ENCODE measurements at regions not wholly inside any gene's neighbourhood (a gene's known extent, or its start where the extent isn't known, plus 50 kb on each side); places are given as distances from the start of the nearest gene placed in this dataset.

DNA sequence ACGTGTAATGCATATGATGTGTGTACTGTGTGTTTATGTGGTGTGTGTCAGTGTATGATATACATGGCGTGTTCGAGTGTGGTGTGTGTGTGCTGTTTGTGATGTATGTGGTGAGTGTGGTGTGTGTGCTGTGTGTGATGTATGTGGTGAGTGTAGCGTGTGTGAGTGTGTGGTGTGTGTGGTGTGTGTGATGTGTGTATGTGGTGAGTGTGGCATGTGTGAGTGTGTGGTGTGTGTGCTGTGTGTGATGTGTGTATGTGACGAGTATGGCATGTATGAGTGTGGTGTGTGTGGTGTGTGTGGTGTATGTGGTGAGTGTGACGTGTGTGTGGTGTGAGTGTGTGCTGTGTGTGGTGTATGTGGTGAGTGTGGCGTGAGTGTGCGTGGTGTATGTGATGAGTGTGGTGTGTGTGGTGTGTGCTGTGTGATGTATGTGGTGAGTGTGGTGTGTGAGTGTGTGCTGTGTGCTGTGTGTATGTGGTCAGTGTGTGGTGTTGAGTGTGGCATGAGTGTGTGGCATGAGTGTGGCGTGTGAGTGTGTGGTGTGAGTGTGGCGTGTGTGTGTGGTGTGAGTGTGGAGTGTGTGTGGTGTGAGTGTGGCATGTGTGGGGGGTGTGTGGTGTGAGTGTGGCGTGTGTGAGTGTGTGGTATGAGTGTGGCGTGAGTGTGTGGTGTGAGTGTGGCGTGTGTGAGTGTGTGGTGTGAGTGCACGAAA lies 56.8 kb upstream of the CKS2 start:
- intact Hi-C loops (cut with micrococcal nuclease; ENCODE audit: unreplicated experiment): no loop called here
- H3K9me3 Mint-ChIP-seq (ENCODE audit: low read depth, unreplicated experiment): no peaks in the 10 kb centered on the region
- no peak overlapping the region for H3K4me3 Mint-ChIP-seq (ENCODE audit: low read depth, unreplicated experiment)
- CTCF ChIA-PET: interaction anchor here (0.7 kb wide), 1 partner anchor 114 kb away, joined by 7 read pairs; no protein-coding TSS in a partner anchor
- H3K4me1 Mint-ChIP-seq (ENCODE audit: low read depth, unreplicated experiment): no peaks in the 10 kb centered on the region
- no peaks in the 10 kb centered on the region for H3K27me3 Mint-ChIP-seq (ENCODE audit: unreplicated experiment)
- TF ChIP-seq CTCF (IDR thresholded peaks at IDR 0.05; ENCODE audit: unreplicated experiment): no peak
- H3K36me3 Mint-ChIP-seq (ENCODE audit: insufficient read depth, unreplicated experiment): no peaks in the 10 kb centered on the region
- no peak overlapping the region for H3K27ac Mint-ChIP-seq (ENCODE audit: unreplicated experiment)
- BruUV-seq (replicated peaks): no TSS peak
- DNase-seq: no peak

DNA sequence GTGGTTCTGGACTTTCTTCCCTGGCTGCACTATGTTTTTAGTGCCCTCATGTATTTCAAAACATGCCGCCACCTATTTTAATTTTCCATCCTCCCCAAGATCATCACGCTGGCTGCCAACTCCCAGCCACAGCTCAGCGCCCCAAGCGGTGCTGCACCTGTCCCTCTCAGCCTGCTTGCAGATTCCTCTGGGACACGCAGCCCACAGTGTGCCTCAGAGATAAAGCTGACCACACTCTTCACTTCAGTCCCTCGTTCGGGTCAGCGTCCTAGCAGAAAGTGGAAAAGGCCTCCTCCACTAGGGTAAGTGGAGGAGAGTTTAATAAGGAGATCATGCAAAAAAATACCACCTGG lies 56.2 kb upstream of the CKS2 start:
- DNase-seq: no peak
- CTCF ChIA-PET: interaction anchor here (0.7 kb wide), 1 partner anchor 115 kb away, joined by 7 read pairs; no protein-coding TSS in a partner anchor
- no peaks in the 10 kb centered on the region for H3K27me3 Mint-ChIP-seq (ENCODE audit: unreplicated experiment)
- no peaks in the 10 kb centered on the region for H3K4me1 Mint-ChIP-seq (ENCODE audit: low read depth, unreplicated experiment)
- no peaks in the 10 kb centered on the region for H3K36me3 Mint-ChIP-seq (ENCODE audit: insufficient read depth, unreplicated experiment)
- BruUV-seq (replicated peaks): no TSS peak
- no peak overlapping the region for H3K4me3 Mint-ChIP-seq (ENCODE audit: low read depth, unreplicated experiment)
- no peaks in the 10 kb centered on the region for H3K9me3 Mint-ChIP-seq (ENCODE audit: low read depth, unreplicated experiment)
- intact Hi-C loops (cut with micrococcal nuclease; ENCODE audit: unreplicated experiment): no loop called here
- H3K27ac Mint-ChIP-seq (ENCODE audit: unreplicated experiment): no peak overlapping the region
- TF ChIP-seq CTCF (IDR thresholded peaks at IDR 0.05; ENCODE audit: unreplicated experiment): no peak

DNA sequence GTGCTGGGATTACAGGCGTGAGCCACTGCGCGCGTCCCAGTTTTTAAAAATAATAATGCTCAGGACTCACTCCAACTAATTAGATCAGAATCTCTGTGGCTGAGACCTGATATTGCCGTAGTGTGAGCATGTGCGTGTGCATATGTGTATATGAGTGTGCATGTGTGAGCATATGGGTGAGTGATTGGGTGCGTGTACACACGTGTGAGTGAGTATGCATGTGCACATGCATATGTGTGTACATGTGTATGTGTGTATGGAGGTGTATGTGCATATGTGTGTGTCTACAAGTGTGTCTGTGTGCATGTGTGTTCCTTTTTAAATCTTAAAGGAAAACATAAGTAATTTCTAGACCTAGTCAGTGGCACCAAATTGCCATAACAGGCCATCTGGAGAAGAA lies 54.8 kb upstream of the CKS2 start:
- Mint-ChIP-seq H3K27me3 (ENCODE audit: unreplicated experiment) (no peaks in the 10 kb centered on the region), H3K4me1 (ENCODE audit: low read depth, unreplicated experiment) (no peaks in the 10 kb centered on the region)

DNA sequence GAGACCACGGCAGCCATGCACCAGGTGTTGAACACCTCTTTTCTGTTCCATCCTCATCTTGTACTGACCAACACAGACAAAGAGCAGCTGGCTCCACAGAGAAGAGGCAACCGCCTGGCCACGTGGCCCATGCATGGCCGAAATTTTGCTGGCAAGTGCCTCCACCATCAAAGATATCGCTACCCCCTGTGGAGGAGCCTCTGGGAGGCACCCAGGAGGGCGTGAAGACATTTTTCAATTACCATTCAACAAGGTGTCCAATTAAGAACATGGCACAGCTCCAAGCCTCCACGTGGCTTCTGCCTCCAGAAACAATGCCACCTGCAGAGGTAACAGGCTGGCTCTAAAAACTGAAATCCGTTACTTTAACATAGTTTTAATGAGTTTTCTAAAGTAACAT lies 54.4 kb upstream of the CKS2 start:
- CTCF ChIA-PET: no interaction called here
- BruUV-seq (replicated peaks): no TSS peak
- no peak for TF ChIP-seq CTCF (IDR thresholded peaks at IDR 0.05; ENCODE audit: unreplicated experiment)
- intact Hi-C loops (cut with micrococcal nuclease; ENCODE audit: unreplicated experiment): no loop called here
- H3K9me3 Mint-ChIP-seq (ENCODE audit: low read depth, unreplicated experiment): no peaks in the 10 kb centered on the region
- H3K36me3 Mint-ChIP-seq (ENCODE audit: insufficient read depth, unreplicated experiment): no peaks in the 10 kb centered on the region
- DNase-seq: no peak
- H3K4me1 Mint-ChIP-seq (ENCODE audit: low read depth, unreplicated experiment): no peaks in the 10 kb centered on the region
- no peaks in the 10 kb centered on the region for H3K27me3 Mint-ChIP-seq (ENCODE audit: unreplicated experiment)
- no peak overlapping the region for H3K4me3 Mint-ChIP-seq (ENCODE audit: low read depth, unreplicated experiment)
- no peak overlapping the region for H3K27ac Mint-ChIP-seq (ENCODE audit: unreplicated experiment)

More for the DNA sequence above, 54.8 kb upstream of the CKS2 start:
- no peak for TF ChIP-seq CTCF (IDR thresholded peaks at IDR 0.05; ENCODE audit: unreplicated experiment)
- BruUV-seq (replicated peaks): no TSS peak
- no peak overlapping the region for H3K27ac Mint-ChIP-seq (ENCODE audit: unreplicated experiment)
- H3K36me3 Mint-ChIP-seq (ENCODE audit: insufficient read depth, unreplicated experiment): no peaks in the 10 kb centered on the region
- no peaks in the 10 kb centered on the region for H3K9me3 Mint-ChIP-seq (ENCODE audit: low read depth, unreplicated experiment)
- intact Hi-C loops (cut with micrococcal nuclease; ENCODE audit: unreplicated experiment): no loop called here
- no peak overlapping the region for H3K4me3 Mint-ChIP-seq (ENCODE audit: low read depth, unreplicated experiment)
- CTCF ChIA-PET: no interaction called here
- DNase-seq: no peak

Data from Calu3 (cell line).